ENCODE measurements at regions not wholly inside any gene's neighbourhood (a gene's known extent, or its start where the extent isn't known, plus 50 kb on each side); places are given as distances from the start of the nearest gene placed in this dataset.

GRCh38 chr9:80158554-80159170, 586.9 kb downstream of the TLE4 start:
- DNase-seq, result no peak

GRCh38 chr9:80158131-80158530, 586.4 kb downstream of the TLE4 start:
- DNase-seq, result no peak

GRCh38 chr9:80157561-80157983, 585.8 kb downstream of the TLE4 start:
- DNase-seq, result no peak

- no peak for DNase-seq
These were observed 585.1 kb downstream of the TLE4 start for GRCh38 chr9:80156756-80157472.

GRCh38 chr9:80156262-80156661, 584.5 kb downstream of the TLE4 start:
- DNase-seq, result no peak

- DNase-seq, result no peak
These were observed 576.1 kb downstream of the TLE4 start for GRCh38 chr9:80147866-80148265.

GRCh38 chr9:80146466-80146865, 574.7 kb downstream of the TLE4 start:
- no peak for DNase-seq

- DNase-seq, result no peak
These were observed 573.1 kb downstream of the TLE4 start for GRCh38 chr9:80144856-80145255.

GRCh38 chr9:80144406-80144805, 572.6 kb downstream of the TLE4 start:
- DNase-seq, result no peak

GRCh38 chr9:80143899-80144298, 572.1 kb downstream of the TLE4 start:
- no peak for DNase-seq

- DNase-seq, result no peak
These were observed 562.7 kb downstream of the TLE4 start for GRCh38 chr9:80134487-80134886.

GRCh38 chr9:80131627-80132026, 559.9 kb downstream of the TLE4 start:
- no peak for DNase-seq

- no peak for DNase-seq
These were observed 556.2 kb downstream of the TLE4 start for GRCh38 chr9:80127920-80128319.

- no peak for DNase-seq
These were observed 554.0 kb downstream of the TLE4 start for GRCh38 chr9:80125731-80126264.

GRCh38 chr9:80117031-80117430, 545.3 kb downstream of the TLE4 start:
- no peak for DNase-seq

GRCh38 chr9:80114241-80114640, 542.5 kb downstream of the TLE4 start:
- DNase-seq, result no peak

GRCh38 chr9:80107931-80108660, 536.3 kb downstream of the TLE4 start:
- DNase-seq, result no peak

- DNase-seq, result no peak
These were observed 525.7 kb downstream of the TLE4 start for GRCh38 chr9:80097476-80097875.

- DNase-seq, result no peak
These were observed 522.5 kb downstream of the TLE4 start for GRCh38 chr9:80094176-80094771.

GRCh38 chr9:80093695-80094094, 521.9 kb downstream of the TLE4 start:
- no peak for DNase-seq

GRCh38 chr9:80091526-80091925, 519.8 kb downstream of the TLE4 start:
- no peak for DNase-seq

GRCh38 chr9:80090317-80090716, 518.6 kb downstream of the TLE4 start:
- DNase-seq, result no peak

GRCh38 chr9:80086822-80087345, 515.1 kb downstream of the TLE4 start:
- DNase-seq, result no peak

All from effector CD4-positive, alpha-beta T cell (primary cell).